Cardiac septum (tissue), 1 donor: ENCODE measurements at regions not wholly inside any gene's neighbourhood (a gene's known extent, or its start where the extent isn't known, plus 50 kb on each side); places are given as distances from the start of the nearest gene placed in this dataset.
"Not testable (repeated sequence)": the region's sequence is repeated elsewhere in the genome, so short reads cannot be mapped to it uniquely, and the experiment has no call there.

Source experiments
- DNase-seq: peaks from one replicate; pipeline ENCODE4 v3.0.0-alpha.2; 2020; ENCODE audit warnings: low spot score
- intact Hi-C: fragments of 100-400 bp; cut with DNase I; formaldehyde crosslinking; loops from one replicate; pipeline ENCODE4 v1.14.0; 2022
- donor health status: DM: no; HTN: no; CAD: no.

GRCh38 chr14:83977583-83977982, 1552.4 kb upstream of the FLRT2 start:
- no peak for DNase-seq
- intact Hi-C loops, result no loop called here

- intact Hi-C loops, DNase-seq: not testable (repeated sequence)
Measured at GRCh38 chr14:83981676-83982258, 1548.2 kb upstream of the FLRT2 start.

GRCh38 chr14:83988275-83988674, 1541.7 kb upstream of the FLRT2 start:
- intact Hi-C loops, result no loop called here
- no peak for DNase-seq

- DNase-seq, result no peak
- intact Hi-C loops, result no loop called here
Measured at GRCh38 chr14:83991666-83992065, 1538.3 kb upstream of the FLRT2 start.

- no peak for DNase-seq
- intact Hi-C loops, result no loop called here
Measured at GRCh38 chr14:83992857-83993256, 1537.1 kb upstream of the FLRT2 start.

- intact Hi-C loops, result no loop called here
- no peak for DNase-seq
Measured at GRCh38 chr14:83993545-83993944, 1536.4 kb upstream of the FLRT2 start.

- intact Hi-C loops, result no loop called here
- DNase-seq, result no peak
Measured at GRCh38 chr14:83994020-83994419, 1535.9 kb upstream of the FLRT2 start.

- intact Hi-C loops, result no loop called here
- no peak for DNase-seq
Measured at GRCh38 chr14:84001023-84001422, 1528.9 kb upstream of the FLRT2 start.

GRCh38 chr14:84003346-84003745, 1526.6 kb upstream of the FLRT2 start:
- no peak for DNase-seq
- intact Hi-C loops, result no loop called here

GRCh38 chr14:84006643-84007155, 1523.2 kb upstream of the FLRT2 start:
- no peak for DNase-seq
- intact Hi-C loops, result no loop called here

- intact Hi-C loops, result no loop called here
- DNase-seq, result no peak
Measured at GRCh38 chr14:84013424-84013823, 1516.5 kb upstream of the FLRT2 start.

- intact Hi-C loops, result no loop called here
- no peak for DNase-seq
Measured at GRCh38 chr14:84017495-84017894, 1512.4 kb upstream of the FLRT2 start.

GRCh38 chr14:84021433-84021832, 1508.5 kb upstream of the FLRT2 start:
- intact Hi-C loops, result no loop called here
- no peak for DNase-seq

- DNase-seq, result no peak
- intact Hi-C loops, result no loop called here
Measured at GRCh38 chr14:84024231-84024820, 1505.6 kb upstream of the FLRT2 start.

GRCh38 chr14:84025106-84026012, 1504.6 kb upstream of the FLRT2 start:
- no peak for DNase-seq
- intact Hi-C loops, result no loop called here

- intact Hi-C loops, result no loop called here
- no peak for DNase-seq
Measured at GRCh38 chr14:84027351-84027750, 1502.6 kb upstream of the FLRT2 start.

GRCh38 chr14:84028080-84028604, 1501.8 kb upstream of the FLRT2 start:
- intact Hi-C loops, result no loop called here

GRCh38 chr14:84029246-84029645, 1500.7 kb upstream of the FLRT2 start:
- DNase-seq, result no peak
- intact Hi-C loops, result no loop called here

More at GRCh38 chr14:84028080-84028604, 1501.8 kb upstream of the FLRT2 start:
- DNase-seq, result no peak

GRCh38 chr14:84029720-84030119, 1500.2 kb upstream of the FLRT2 start:
- intact Hi-C loops, result no loop called here
- no peak for DNase-seq

GRCh38 chr14:84036840-84037239, 1493.1 kb upstream of the FLRT2 start:
- intact Hi-C loops, result no loop called here

More at GRCh38 chr14:84036840-84037239, 1493.1 kb upstream of the FLRT2 start:
- DNase-seq, result no peak
